Trophoblast cell (in vitro differentiated cells and primary cell): ENCODE measurements at regions not wholly inside any gene's neighbourhood (a gene's known extent, or its start where the extent isn't known, plus 50 kb on each side); places are given as distances from the start of the nearest gene placed in this dataset.

Experiments
- DNase-seq, 2 donors: peaks; one replicate each; pipeline ENCODE4 v3.0.0-alpha.2; 2016
- H2AFZ ChIP-seq: 2 replicates; pipeline ENCODE4 v1.6.1; 2013; ENCODE audit warnings: low read length, moderate library complexity, mild to moderate bottlenecking; ENCODE audit not compliant: insufficient read depth, poor library complexity
- H2AK5ac ChIP-seq: 2 replicates; pipeline ENCODE4 v1.6.1; 2013; ENCODE audit warnings: mild to moderate bottlenecking, low read length
- H2BK120ac ChIP-seq: 2 replicates; pipeline ENCODE4 v1.6.1; 2013; ENCODE audit warnings: low read length, mild to moderate bottlenecking, moderate library complexity; ENCODE audit not compliant: insufficient read depth, poor library complexity
- H2BK12ac ChIP-seq: 2 replicates; pipeline ENCODE4 v1.6.1; 2013; ENCODE audit warnings: mild to moderate bottlenecking, low read length, moderate library complexity
- H2BK5ac ChIP-seq: 2 replicates; pipeline ENCODE4 v1.6.1; 2013; ENCODE audit warnings: low read length, low read depth, moderate library complexity, mild to moderate bottlenecking; ENCODE audit not compliant: poor library complexity
- H3K14ac ChIP-seq: 2 replicates; pipeline ENCODE4 v1.6.1; 2013; ENCODE audit warnings: mild to moderate bottlenecking, low read length
- H3K18ac ChIP-seq: 2 replicates; pipeline ENCODE4 v1.6.1; 2013; ENCODE audit warnings: mild to moderate bottlenecking, low read length
- H3K23ac ChIP-seq: 2 replicates; pipeline ENCODE4 v1.6.1; 2013; ENCODE audit warnings: low read length
- H3K27ac ChIP-seq: 2 replicates; pipeline ENCODE4 v1.5.1; 2013; ENCODE audit warnings: low read depth, mild to moderate bottlenecking, inconsistent platforms, low read length, moderate library complexity
- H3K27me3 ChIP-seq: 2 replicates; pipeline ENCODE4 v1.6.1; 2013; ENCODE audit warnings: inconsistent platforms, mild to moderate bottlenecking, low read length, moderate library complexity; ENCODE audit not compliant: insufficient read depth
- H3K36me3 ChIP-seq, 2 experiments: 1 replicate in 1 of 2; 2 replicates in 1 of 2; pipeline ENCODE4 v1.6.1; 2013; ENCODE audit warnings: low read length in 2 of 2, mild to moderate bottlenecking in 2 of 2, moderate library complexity in 1 of 2; ENCODE audit not compliant: insufficient read depth in 2 of 2, control insufficient read depth in 1 of 2
- H3K4ac ChIP-seq: 2 replicates; pipeline ENCODE4 v1.6.1; 2013; ENCODE audit warnings: low read depth, mild to moderate bottlenecking, low read length, moderate library complexity
- H3K4me1 ChIP-seq, 2 experiments: 1 replicate in 1 of 2; 2 replicates in 1 of 2; pipeline ENCODE4 v1.6.1; 2013; ENCODE audit warnings: low read length in 2 of 2, mild to moderate bottlenecking in 2 of 2, moderate library complexity in 1 of 2; ENCODE audit not compliant: insufficient read depth in 2 of 2, control insufficient read depth in 1 of 2
- H3K4me2 ChIP-seq: 2 replicates; pipeline ENCODE4 v1.6.1; 2013; ENCODE audit warnings: inconsistent platforms, mild to moderate bottlenecking, low read length, moderate library complexity
- H3K4me3 ChIP-seq: 2 replicates; pipeline ENCODE4 v1.5.1; 2013; ENCODE audit warnings: mild to moderate bottlenecking, low read depth, low read length, inconsistent platforms
- H3K79me1 ChIP-seq: one replicate; pipeline ENCODE4 v1.6.1; 2013; ENCODE audit warnings: low read length
- H3K79me2 ChIP-seq: 2 replicates; pipeline ENCODE4 v1.6.1; 2013; ENCODE audit warnings: low read length, mild to moderate bottlenecking; ENCODE audit not compliant: control insufficient read depth, insufficient read depth, poor library complexity
- H3K9ac ChIP-seq: 2 replicates; pipeline ENCODE4 v1.6.1; 2013; ENCODE audit warnings: mild to moderate bottlenecking, low read length
- H3K9me3 ChIP-seq: 2 replicates; pipeline ENCODE4 v1.6.1; 2013; ENCODE audit warnings: low read depth, mild to moderate bottlenecking, control low read depth, inconsistent platforms, low read length; ENCODE audit not compliant: insufficient read depth
- H4K12ac ChIP-seq: 2 replicates; pipeline ENCODE4 v1.6.1; 2013; ENCODE audit warnings: low read depth, mild to moderate bottlenecking, low read length, moderate library complexity
- H4K8ac ChIP-seq: 2 replicates; pipeline ENCODE4 v1.6.1; 2013; ENCODE audit warnings: low read depth, mild to moderate bottlenecking, low read length, moderate library complexity
- H4K91ac ChIP-seq: one replicate; pipeline ENCODE4 v1.6.1; 2013; ENCODE audit warnings: low read depth, mild to moderate bottlenecking, low read length, moderate library complexity
- WGBS: extraction: QIAGEN DNeasy Blood & Tissue Kit; methylation state at CpG from one replicate; pipeline ENCODE4 v1.1.7; 2013; ENCODE audit warnings: missing lambda C conversion rate; ENCODE audit not compliant: insufficient read length, insufficient coverage; ENCODE audit errors: extremely low coverage; 5-methylcytosine and 5-hydroxymethylcytosine counted together

DNA sequence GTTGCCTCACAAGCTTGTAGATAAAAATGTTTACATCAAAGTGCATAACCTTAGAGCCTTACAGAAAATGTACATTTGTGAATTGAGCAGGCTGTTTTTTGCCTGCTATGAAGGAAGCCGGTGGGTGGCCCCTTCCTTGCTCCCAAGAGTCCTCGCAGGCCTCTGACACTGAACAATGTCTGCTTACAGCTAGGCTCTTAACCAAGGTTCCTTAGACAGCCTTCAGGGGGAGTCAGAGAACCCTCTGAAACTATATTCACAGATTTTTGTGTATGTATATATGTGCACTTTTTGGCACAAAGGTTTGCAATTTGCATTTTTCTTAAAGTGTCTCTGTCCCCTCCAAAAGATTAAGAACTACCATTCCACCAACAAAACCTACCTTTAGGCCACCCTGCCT lies 282.6 kb downstream of the BARHL2 start:
- Histone ChIP-seq H3K23ac (no peak overlapping the region), H3K79me2 (no peaks in the 10 kb centered on the region), H2BK5ac (no peak overlapping the region), H3K27ac (no peak overlapping the region), H4K91ac (no peak overlapping the region), H3K9me3 (no peaks in the 10 kb centered on the region), H3K79me1 (no peaks in the 10 kb centered on the region), H2BK12ac (no peak overlapping the region), H2AK5ac (no peak overlapping the region), H4K12ac (no peak overlapping the region), H4K8ac (no peak overlapping the region), H2BK120ac (no peak overlapping the region), H3K36me3 (no peaks in the 10 kb centered on the region), H2AFZ (no peak overlapping the region), H3K4me2 (no peak overlapping the region), H3K4ac (no peak overlapping the region), H3K14ac (no peak overlapping the region), H3K27me3 (no peaks in the 10 kb centered on the region), H3K9ac (no peak overlapping the region), H3K4me3 (no peak overlapping the region), H3K4me1 (no peaks in the 10 kb centered on the region), H3K18ac (no peak overlapping the region)
- no peak for DNase-seq
- WGBS: no CpG with 5 or more reads among the region's 2 CpGs

DNA sequence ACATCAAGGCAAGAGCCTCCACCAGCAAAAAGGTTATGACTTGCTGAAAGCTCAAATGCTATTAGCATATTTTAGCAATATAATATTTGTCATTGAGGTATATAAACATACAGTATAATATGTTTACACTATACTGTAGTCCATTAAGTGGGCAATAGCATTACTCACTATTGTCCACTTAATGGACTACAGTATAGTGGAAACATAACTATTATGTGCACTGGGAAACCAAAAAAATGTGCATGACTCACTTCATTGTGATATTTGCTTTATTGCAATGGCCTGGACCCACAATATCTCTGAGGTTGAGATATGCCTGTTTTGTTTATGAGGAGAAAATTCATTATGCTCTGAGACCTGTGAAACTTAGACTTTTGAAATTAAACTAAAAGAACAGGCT lies 300.0 kb downstream of the BARHL2 start:
- Histone ChIP-seq H3K23ac (no peak overlapping the region), H2BK120ac (no peak overlapping the region), H3K79me2 (no peaks in the 10 kb centered on the region), H2AFZ (no peak overlapping the region), H2BK5ac (no peak overlapping the region), H3K4me1 (no peaks in the 10 kb centered on the region), H3K4ac (no peak overlapping the region), H2BK12ac (no peak overlapping the region), H4K12ac (no peak overlapping the region), H3K9ac (no peak overlapping the region), H4K91ac (no peak overlapping the region), H3K27me3 (no peaks in the 10 kb centered on the region), H4K8ac (no peak overlapping the region), H3K79me1 (no peaks in the 10 kb centered on the region), H3K14ac (no peak overlapping the region), H3K4me3 (no peak overlapping the region), H3K9me3 (no peaks in the 10 kb centered on the region), H3K18ac (no peak overlapping the region), H3K4me2 (no peak overlapping the region), H3K36me3 (no peaks in the 10 kb centered on the region), H2AK5ac (no peak overlapping the region), H3K27ac (no peak overlapping the region)
- no peak for DNase-seq

DNA sequence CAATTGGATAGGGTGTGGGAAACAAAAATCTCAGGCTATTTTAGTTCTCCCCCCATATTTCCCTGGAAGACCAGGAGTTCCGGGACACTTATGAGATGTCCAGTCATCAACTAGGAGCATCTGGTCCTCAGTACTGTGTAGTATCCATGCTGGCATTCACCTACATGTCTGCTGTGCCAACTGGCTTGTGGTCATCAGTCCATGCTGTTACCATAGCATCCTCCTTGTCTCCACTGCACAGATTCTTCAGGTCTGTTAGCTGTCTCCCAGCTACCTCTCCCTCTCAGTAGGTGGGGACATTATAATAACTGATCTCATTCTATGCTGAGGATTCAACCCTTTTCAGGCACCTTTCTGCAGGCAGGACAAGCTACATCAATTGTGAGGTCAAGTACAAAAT lies 302.9 kb downstream of the BARHL2 start:
- no peaks in the 10 kb centered on the region for H3K36me3 ChIP-seq
- H3K4me2 ChIP-seq: no peak overlapping the region
- H3K14ac ChIP-seq: no peak overlapping the region
- H2BK12ac ChIP-seq: no peak overlapping the region
- no peaks in the 10 kb centered on the region for H3K27me3 ChIP-seq
- no peak overlapping the region for H2BK120ac ChIP-seq
- H3K79me1 ChIP-seq: no peaks in the 10 kb centered on the region
- no peaks in the 10 kb centered on the region for H3K9me3 ChIP-seq
- no peak overlapping the region for H3K18ac ChIP-seq
- DNase-seq: no peak
- no peak overlapping the region for H3K27ac ChIP-seq
- H3K4me3 ChIP-seq: no peak overlapping the region
- no peak overlapping the region for H4K91ac ChIP-seq
- no peak overlapping the region for H3K23ac ChIP-seq
- H3K9ac ChIP-seq: no peak overlapping the region
- H4K12ac ChIP-seq: no peak overlapping the region
- no peak overlapping the region for H2AK5ac ChIP-seq
- no peaks in the 10 kb centered on the region for H3K79me2 ChIP-seq
- H3K4ac ChIP-seq: no peak overlapping the region
- WGBS: no CpG with 5 or more reads among the region's 1 CpG
- H2AFZ ChIP-seq: no peak overlapping the region
- H4K8ac ChIP-seq: no peak overlapping the region
- H2BK5ac ChIP-seq: no peak overlapping the region
- H3K4me1 ChIP-seq: no peaks in the 10 kb centered on the region

- no peaks in the 10 kb centered on the region for H3K79me2 ChIP-seq
- H4K91ac ChIP-seq: no peak overlapping the region
- H3K4me2 ChIP-seq: no peak overlapping the region
- no peak overlapping the region for H3K4me3 ChIP-seq
- H3K4me1 ChIP-seq: no peaks in the 10 kb centered on the region
- WGBS: no CpG with 5 or more reads among the region's 3 CpGs
- H3K18ac ChIP-seq: no peak overlapping the region
- no peak overlapping the region for H2BK5ac ChIP-seq
- no peak for DNase-seq
- no peak overlapping the region for H3K14ac ChIP-seq
- H3K9me3 ChIP-seq: no peaks in the 10 kb centered on the region
- H3K79me1 ChIP-seq: no peaks in the 10 kb centered on the region
- H2AK5ac ChIP-seq: no peak overlapping the region
- H3K27me3 ChIP-seq: no peaks in the 10 kb centered on the region
- no peak overlapping the region for H2BK120ac ChIP-seq
- no peaks in the 10 kb centered on the region for H3K36me3 ChIP-seq
- no peak overlapping the region for H3K9ac ChIP-seq
- H3K4ac ChIP-seq: no peak overlapping the region
- H2AFZ ChIP-seq: no peak overlapping the region
- H4K8ac ChIP-seq: no peak overlapping the region
- H4K12ac ChIP-seq: no peak overlapping the region
- H3K27ac ChIP-seq: no peak overlapping the region
- no peak overlapping the region for H2BK12ac ChIP-seq
- no peak overlapping the region for H3K23ac ChIP-seq
Measured at GRCh38 chr1:90413519-90413918, 303.6 kb downstream of the BARHL2 start.

DNA sequence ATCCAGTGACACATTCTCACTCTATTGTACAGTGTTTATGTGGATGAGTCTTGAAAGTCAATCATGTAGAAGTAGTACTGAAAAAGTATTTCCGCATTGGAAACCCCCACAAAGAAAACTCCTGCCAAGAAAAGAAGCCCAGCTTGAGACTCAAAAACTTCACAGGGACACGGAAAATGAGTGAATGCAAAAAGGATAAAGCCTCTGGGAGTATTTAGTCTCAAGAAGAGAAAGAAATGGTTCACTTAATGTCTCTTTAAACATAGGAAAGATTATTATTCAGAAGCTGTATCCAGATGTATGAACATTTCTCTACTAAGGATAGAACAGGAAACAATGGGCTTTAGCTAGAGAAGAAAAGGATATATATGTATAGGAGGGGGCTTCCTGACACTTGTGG lies 304.5 kb downstream of the BARHL2 start:
- Histone ChIP-seq H4K8ac (no peak overlapping the region), H3K27me3 (no peaks in the 10 kb centered on the region), H3K4me3 (no peak overlapping the region), H2AK5ac (no peak overlapping the region), H3K79me1 (no peaks in the 10 kb centered on the region), H3K9ac (no peak overlapping the region), H2BK120ac (no peak overlapping the region), H2BK12ac (no peak overlapping the region), H3K14ac (no peak overlapping the region), H3K27ac (no peak overlapping the region), H3K23ac (no peak overlapping the region), H3K4me1 (no peaks in the 10 kb centered on the region), H2AFZ (no peak overlapping the region), H3K9me3 (no peaks in the 10 kb centered on the region), H3K79me2 (no peaks in the 10 kb centered on the region), H4K91ac (no peak overlapping the region), H3K36me3 (no peaks in the 10 kb centered on the region), H4K12ac (no peak overlapping the region), H3K4ac (no peak overlapping the region), H2BK5ac (no peak overlapping the region), H3K18ac (no peak overlapping the region), H3K4me2 (no peak overlapping the region)
- DNase-seq: no peak
- WGBS: no CpG with 5 or more reads among the region's 2 CpGs
